GM18499 (cell line): ENCODE measurements at regions not wholly inside any gene's neighbourhood (a gene's known extent, or its start where the extent isn't known, plus 50 kb on each side); places are given as distances from the start of the nearest gene placed in this dataset.

Source experiments
- ATAC-seq: cut with Tn5 transposase; IDR thresholded peaks from one replicate; pipeline ENCODE4 v1.9.1; 2021; ENCODE audit warnings: moderate number of reproducible peaks; ENCODE audit not compliant: insufficient read depth, unreplicated experiment

- no peak for ATAC-seq
Observed at GRCh38 chr5:159385536-159385935, 55.2 kb upstream of the IL12B start.

- no peak for ATAC-seq
Observed at GRCh38 chr5:159386028-159386711, 55.9 kb upstream of the IL12B start.

DNA sequence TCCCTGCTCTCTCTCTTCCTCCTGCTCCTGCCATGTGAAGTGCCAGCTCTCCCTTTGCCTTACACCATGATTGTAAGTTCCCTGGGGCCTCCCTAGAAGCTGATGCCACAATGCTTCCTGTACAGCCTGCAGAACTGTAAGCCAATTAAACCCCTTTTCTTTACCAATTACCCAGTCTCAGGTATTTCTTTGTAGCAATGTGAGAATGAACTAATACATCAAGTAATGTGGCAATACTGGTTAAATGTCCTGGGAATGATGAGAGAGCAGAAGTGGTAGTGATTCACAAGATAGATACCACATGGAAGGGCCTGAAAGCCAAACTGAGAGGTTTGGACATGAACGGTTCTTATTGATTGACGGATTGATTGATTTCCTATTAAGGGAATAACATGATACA, 62.6 kb upstream of the IL12B start:
- no peak for ATAC-seq

DNA sequence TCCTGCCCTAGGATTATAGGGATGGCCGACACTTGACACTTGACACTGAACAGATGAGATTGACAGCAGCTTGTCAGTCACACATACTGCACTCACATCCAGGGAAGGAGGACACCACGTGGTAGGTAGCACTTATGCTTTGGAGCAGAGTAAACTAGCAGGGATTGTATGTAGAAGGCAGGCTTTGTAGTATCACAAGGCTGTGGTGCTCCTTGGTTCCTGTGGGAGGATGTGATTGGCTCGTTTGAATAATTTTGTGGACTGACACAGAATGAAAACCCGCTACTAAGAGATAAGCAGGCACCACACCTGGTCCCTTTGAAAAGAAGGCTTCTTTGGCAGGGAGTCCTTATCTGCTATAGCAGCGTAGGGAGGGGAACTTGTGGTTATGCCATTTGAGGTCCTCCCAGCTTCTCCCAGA, 63.6 kb upstream of the IL12B start:
- no peak for ATAC-seq

GRCh38 chr5:159395202-159395601, 64.9 kb upstream of the IL12B start:
- no peak for ATAC-seq

DNA sequence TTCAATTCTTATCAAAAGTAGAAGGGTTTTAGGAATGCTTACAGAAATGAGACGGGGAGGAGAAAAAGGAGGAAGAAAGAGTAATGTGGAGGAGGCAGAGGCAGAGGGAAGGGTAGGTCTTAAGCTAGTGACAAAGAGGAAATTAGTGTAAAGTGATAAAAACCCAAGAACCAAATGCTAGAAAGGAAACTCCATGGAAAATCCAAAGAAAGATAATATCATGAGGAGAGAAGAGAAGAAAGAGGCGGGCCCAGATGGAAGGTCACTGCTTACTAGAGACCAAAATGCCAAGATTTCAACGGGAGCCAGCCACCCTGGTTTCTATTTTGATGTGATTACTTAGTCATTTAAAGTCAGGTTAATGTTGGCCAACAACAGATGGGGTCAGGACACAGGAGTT, 68.6 kb upstream of the IL12B start:
- no peak for ATAC-seq

- no peak for ATAC-seq
Observed at GRCh38 chr5:159400476-159400875, 70.2 kb upstream of the IL12B start.

- no peak for ATAC-seq
Observed at GRCh38 chr5:159402311-159402710, 72.0 kb upstream of the IL12B start.

GRCh38 chr5:159402856-159403255, 72.6 kb upstream of the IL12B start:
- no peak for ATAC-seq

- ATAC-seq: no peak
Observed at GRCh38 chr5:159403906-159404681, 73.8 kb upstream of the IL12B start.

GRCh38 chr5:159405611-159406031, 75.3 kb upstream of the IL12B start:
- ATAC-seq: peak; percentile 47

DNA sequence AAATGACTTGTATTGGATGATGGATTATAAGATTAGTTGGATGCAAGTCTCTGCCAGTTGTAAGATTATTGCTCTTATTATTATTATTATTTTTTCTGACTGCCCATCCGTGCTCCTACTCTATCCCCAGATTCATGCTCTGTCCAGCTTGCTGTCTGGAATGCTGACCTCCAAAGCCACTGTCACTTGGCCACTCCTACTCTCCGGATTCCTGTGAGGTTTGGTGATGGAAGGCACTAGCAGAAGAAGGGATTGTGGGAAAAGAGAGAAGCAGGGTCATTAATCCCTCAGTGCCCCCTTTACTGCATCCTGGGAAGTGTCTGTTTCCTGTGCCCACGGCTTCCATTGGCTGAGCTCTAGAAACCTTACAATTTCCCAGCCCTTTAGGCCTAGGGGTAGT, 76.3 kb upstream of the IL12B start:
- no peak for ATAC-seq

DNA sequence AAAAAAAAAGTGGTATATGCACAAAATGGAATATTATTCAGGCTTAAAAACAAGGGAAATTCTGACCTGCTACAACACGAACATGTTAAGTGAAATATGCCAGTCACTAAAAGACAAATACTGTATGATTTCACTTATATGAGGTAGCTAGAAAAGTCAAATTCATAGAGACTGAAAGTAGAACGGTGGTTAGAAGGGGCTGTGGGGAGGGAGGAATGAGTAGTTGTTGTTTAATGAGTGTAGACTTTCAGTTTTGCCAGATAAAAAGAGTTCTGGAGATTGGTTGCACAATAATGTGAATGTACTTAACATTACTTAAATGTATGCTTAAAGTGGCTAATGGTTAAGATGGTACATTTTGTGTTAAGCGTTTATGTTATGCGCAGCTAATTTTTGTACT, 79.5 kb upstream of the IL12B start:
- ATAC-seq: peak; percentile 43

DNA sequence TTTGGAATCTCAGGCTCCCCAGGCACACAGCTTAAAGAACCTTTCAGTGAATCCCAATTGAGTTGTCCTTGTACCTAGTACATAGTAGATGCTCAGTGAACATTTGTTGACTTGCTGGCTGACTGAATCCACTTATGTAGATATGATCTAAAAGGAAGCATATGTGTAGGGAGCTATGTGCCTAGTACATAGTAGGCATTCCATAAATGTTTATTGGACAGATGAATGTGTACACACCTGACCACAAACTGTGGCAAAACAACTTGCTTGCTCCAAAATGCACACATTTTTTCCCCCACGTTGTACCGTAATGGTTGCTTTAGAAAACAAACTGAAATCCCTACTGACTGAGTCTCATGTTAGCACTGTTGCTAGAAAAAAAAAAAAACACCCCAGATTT, 80.2 kb upstream of the IL12B start:
- ATAC-seq: no peak

DNA sequence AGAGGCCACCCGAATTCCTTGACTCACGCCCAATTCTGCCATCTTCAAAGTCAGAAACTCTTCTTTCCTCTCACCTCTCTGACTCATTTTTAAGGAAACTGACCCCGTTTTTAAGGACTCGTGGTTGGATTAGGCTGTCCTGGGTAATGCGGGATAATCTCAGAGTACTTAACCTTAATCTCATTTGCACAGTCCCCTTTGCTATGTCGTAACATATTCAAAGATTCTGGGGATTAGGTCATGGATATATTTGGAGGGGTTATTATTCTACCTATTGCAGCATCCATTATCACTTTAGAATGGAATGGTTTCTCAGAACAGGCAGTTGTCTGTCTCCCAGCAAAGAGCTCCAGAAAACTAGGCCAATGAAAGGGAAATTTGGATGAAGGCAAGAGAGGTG, 80.8 kb upstream of the IL12B start:
- no peak for ATAC-seq

DNA sequence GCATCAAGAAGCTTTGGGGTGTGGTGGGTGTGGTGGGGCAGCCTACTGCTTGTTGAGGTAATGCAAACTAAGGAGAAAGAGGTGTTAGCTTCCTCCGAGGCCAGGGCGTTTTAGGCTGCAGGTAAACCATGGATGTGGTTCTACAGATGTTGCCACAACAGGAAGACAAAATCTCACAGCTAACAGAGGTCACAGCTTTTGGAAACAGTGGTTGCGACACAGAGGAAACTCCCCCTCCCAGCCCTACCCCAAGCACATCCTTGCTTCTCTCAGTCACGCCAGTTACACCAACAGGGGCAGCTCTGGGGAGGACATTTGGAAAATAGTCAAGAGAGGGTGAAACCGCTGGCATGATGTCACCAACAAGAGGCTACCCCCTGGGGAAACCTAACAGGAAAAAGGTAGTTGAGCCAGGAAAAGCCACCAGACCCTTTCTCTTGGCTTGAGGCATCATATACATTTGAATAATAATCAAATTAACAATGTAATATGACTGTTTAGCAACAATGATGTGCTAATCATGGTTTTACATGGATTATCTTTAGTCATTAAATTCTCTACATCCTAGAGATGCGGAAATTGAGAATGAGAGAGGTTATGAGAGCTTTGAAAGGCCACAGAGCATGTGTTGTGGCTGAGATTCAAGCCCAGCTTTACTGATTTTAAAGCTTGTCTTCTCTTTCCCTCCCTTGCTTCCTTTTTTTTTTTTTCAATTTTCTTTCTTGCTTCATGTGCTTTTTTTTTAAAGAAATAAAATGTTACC, 82.2 kb upstream of the IL12B start:
- no peak for ATAC-seq

DNA sequence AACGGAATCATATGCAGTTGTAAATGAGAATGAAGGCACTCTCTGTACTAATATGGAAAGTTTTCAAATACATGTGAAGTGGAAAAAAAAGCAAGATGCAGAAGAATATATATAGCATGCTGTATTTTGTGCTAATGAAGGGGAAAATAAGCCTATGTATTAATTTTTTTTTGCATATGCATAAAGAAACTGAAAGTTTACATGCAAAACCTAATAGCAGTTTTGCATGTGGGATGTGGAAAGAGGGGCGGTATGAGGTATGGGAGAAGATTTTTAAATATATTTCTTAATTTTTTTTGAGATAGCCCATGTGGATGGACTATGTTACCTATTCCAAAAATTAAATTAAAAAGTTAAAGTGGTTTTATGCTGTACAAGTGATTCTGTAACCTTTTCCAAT, 83.7 kb upstream of the IL12B start:
- ATAC-seq: no peak

DNA sequence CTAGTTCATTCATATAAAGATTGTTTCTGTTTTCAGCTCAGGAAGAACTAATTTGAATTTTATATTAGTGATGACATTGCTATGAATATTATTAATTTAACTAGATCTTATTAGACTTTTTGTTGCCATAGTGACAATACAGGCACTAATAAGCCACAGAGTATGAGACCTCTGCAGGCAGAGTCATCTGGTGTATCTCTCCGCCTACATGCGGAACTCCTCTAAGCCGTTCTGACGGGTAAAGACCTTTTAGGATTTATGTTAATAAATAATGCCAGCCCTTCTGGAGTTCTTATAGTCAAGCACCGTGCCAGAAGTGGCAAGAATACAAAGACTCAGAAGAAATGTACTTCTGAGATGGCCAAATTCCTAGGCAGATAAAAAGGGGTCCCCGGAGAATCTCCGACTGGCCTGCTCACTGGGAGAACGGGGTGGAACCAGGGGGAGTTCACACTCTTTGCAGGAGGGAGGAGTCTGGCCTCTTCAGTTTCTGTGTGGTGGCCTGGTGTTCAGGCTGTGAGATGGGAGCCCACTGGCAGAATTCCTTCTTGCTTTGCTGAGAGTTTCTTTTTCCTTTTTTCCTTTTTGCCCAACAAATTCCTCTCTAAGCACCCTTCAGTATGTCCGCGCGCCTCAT, 85.1 kb upstream of the IL12B start:
- ATAC-seq: no peak

- ATAC-seq: no peak
Observed at GRCh38 chr5:159416438-159416837, 86.2 kb upstream of the IL12B start.

DNA sequence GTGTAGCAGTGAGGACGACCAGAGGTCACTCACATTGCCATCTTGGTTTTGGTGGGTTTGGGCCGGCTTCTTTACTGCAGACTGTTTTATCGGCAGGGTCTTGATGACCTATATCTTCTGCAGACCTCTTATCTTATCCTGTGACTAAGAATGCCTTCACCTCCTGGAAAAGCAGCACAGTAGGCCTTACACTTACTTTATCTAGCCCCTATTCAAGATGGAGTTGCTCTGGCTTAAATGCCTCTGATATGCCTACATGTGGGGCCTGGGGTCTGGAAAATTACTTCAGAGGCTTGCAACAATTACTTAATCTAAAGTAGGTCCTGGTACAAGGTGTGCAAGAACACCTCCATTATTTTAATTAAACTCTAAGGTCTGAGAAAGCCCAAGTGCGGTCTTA, 86.9 kb upstream of the IL12B start:
- ATAC-seq: no peak

DNA sequence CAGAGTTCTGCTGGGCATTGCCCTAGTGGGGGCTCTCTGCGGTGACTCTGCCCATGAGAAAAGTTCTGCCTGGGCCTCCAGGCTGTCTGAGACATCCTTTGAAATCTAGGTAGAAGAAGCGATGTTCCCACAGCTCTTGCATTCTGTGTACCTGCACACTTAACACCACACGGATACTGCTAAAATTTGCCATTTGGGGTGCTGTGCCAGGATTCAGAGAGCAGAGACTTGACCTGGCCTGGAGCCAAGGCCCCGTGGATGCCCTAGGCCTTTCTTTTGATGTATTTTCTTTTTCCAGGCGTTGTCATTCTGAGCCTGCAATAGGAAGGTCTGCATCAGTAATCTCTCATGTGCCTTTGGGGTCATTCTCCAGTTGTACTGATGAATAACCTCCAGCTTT, 89.3 kb upstream of the IL12B start:
- ATAC-seq: no peak
